GM18507 (cell line): ENCODE measurements at regions not wholly inside any gene's neighbourhood (a gene's known extent, or its start where the extent isn't known, plus 50 kb on each side); places are given as distances from the start of the nearest gene placed in this dataset.

Source experiments
- DNase-seq: peaks from one replicate; pipeline ENCODE4 v3.0.0; 2011; ENCODE audit warnings: low read depth; ENCODE audit not compliant: insufficient read length; ENCODE audit errors: extremely low spot score
- FAIRE-seq: peaks from 2 replicates; lab custom pipeline; 2011; peaks lifted over from hg19 to GRCh38; lab: Jason Lieb, UNC

GRCh38 chr2:160703648-160704585 is 210.3 kb upstream of the RBMS1 start:
- peak; percentile 79 for FAIRE-seq
- DNase-seq, result no peak

GRCh38 chr2:160715428-160715827 is 221.8 kb upstream of the RBMS1 start:
- FAIRE-seq (no peak), DNase-seq (no peak)

GRCh38 chr2:160719116-160719515 is 225.5 kb upstream of the RBMS1 start:
- no peak for FAIRE-seq

GRCh38 chr2:160720098-160720497 is 226.5 kb upstream of the RBMS1 start:
- DNase-seq (no peak), FAIRE-seq (no peak)

More at GRCh38 chr2:160719116-160719515, 225.5 kb upstream of the RBMS1 start:
- DNase-seq, result no peak

- FAIRE-seq (no peak), DNase-seq (no peak)
Measured at GRCh38 chr2:160721089-160722040, 227.8 kb upstream of the RBMS1 start.

- no peak for FAIRE-seq
- DNase-seq, result no peak
Measured at GRCh38 chr2:160726046-160726445, 232.4 kb upstream of the RBMS1 start.

GRCh38 chr2:160730296-160730995 is 236.8 kb upstream of the RBMS1 start:
- no peak for FAIRE-seq
- no peak for DNase-seq

GRCh38 chr2:160731415-160731814 is 237.8 kb upstream of the RBMS1 start:
- no peak for FAIRE-seq
- DNase-seq, result no peak

- FAIRE-seq (no peak), DNase-seq (no peak)
Measured at GRCh38 chr2:160731856-160732255, 238.2 kb upstream of the RBMS1 start.

GRCh38 chr2:160735696-160736095 is 242.1 kb upstream of the RBMS1 start:
- FAIRE-seq, result no peak
- DNase-seq, result no peak

- no peak for DNase-seq
- no peak for FAIRE-seq
Measured at GRCh38 chr2:160736148-160737028, 242.8 kb upstream of the RBMS1 start.

GRCh38 chr2:160737247-160737646 is 243.6 kb upstream of the RBMS1 start:
- DNase-seq (no peak), FAIRE-seq (no peak)

- FAIRE-seq (no peak), DNase-seq (no peak)
Measured at GRCh38 chr2:160741271-160741670, 247.7 kb upstream of the RBMS1 start.

GRCh38 chr2:160741815-160742214 is 248.2 kb upstream of the RBMS1 start:
- FAIRE-seq (no peak), DNase-seq (no peak)

GRCh38 chr2:160742667-160743066 is 249.1 kb upstream of the RBMS1 start:
- DNase-seq, result no peak
- FAIRE-seq, result no peak

GRCh38 chr2:160747501-160748170 is 254.0 kb upstream of the RBMS1 start:
- FAIRE-seq, result no peak
- DNase-seq, result no peak

- FAIRE-seq, result no peak
- no peak for DNase-seq
Measured at GRCh38 chr2:160751021-160751420, 257.4 kb upstream of the RBMS1 start.
